HL-60 (cell line): ENCODE measurements at regions not wholly inside any gene's neighbourhood (a gene's known extent, or its start where the extent isn't known, plus 50 kb on each side); places are given as distances from the start of the nearest gene placed in this dataset.

Experiments
- CTCF ChIP-seq: IDR thresholded peaks from one replicate; pipeline ENCODE4 v1.5.1; 2011; ENCODE audit warnings: low read length, control low read depth, inconsistent platforms; ENCODE audit not compliant: insufficient read depth
- POLR2AphosphoS5 ChIP-seq: IDR thresholded peaks from 2 replicates; pipeline ENCODE4 v1.6.1; 2012; ENCODE audit warnings: low read depth

- TF ChIP-seq CTCF (no peak), POLR2AphosphoS5 (no peak)
Measured at GRCh38 chr5:166245556-166245955, 2045.9 kb upstream of the WWC1 start.
